ENCODE measurements at regions not wholly inside any gene's neighbourhood (a gene's known extent, or its start where the extent isn't known, plus 50 kb on each side); places are given as distances from the start of the nearest gene placed in this dataset.
"Not testable (repeated sequence)": the region's sequence is repeated elsewhere in the genome, so short reads cannot be mapped to it uniquely, and the experiment has no call there.

- Histone ChIP-seq H3K9me3 (ENCODE audit: control insufficient read depth in 2 of 2, low read length in 2 of 2) (peaks cover 3 to 4% of the 10 kb centered on the region in 2 donors), H3K27me3 (ENCODE audit: control insufficient read depth in 2 of 2, insufficient read depth in 2 of 2, low read length in 2 of 2) (no peaks in the 10 kb centered on the region), H3K9ac (ENCODE audit: low read depth in 1 of 2, low read length in 2 of 2) (no peak overlapping the region), H3K27ac (ENCODE audit: low read depth in 2 of 2, low read length in 2 of 2) (no peak overlapping the region), H3K4me1 (ENCODE audit: control insufficient read depth in 2 of 2, insufficient read depth in 2 of 2, low read length in 2 of 2) (no peaks in the 10 kb centered on the region), H3K36me3 (ENCODE audit: control insufficient read depth in 2 of 2, insufficient read depth in 2 of 2, low read length in 2 of 2) (no peaks in the 10 kb centered on the region), H3K4me3 (ENCODE audit: low read length in 2 of 2) (no peak overlapping the region)
Observed at GRCh38 chr4:3377557-3377956, 64.2 kb upstream of the HGFAC start.

- not testable (repeated sequence) for H3K27ac ChIP-seq (ENCODE audit: low read depth in 2 of 2, low read length in 2 of 2); H3K9me3 ChIP-seq (ENCODE audit: control insufficient read depth in 2 of 2, low read length in 2 of 2); H3K36me3 ChIP-seq (ENCODE audit: control insufficient read depth in 2 of 2, insufficient read depth in 2 of 2, low read length in 2 of 2); H3K9ac ChIP-seq (ENCODE audit: low read depth in 1 of 2, low read length in 2 of 2); H3K27me3 ChIP-seq (ENCODE audit: control insufficient read depth in 2 of 2, insufficient read depth in 2 of 2, low read length in 2 of 2); H3K4me3 ChIP-seq (ENCODE audit: low read length in 2 of 2); H3K4me1 ChIP-seq (ENCODE audit: control insufficient read depth in 2 of 2, insufficient read depth in 2 of 2, low read length in 2 of 2)
Observed at GRCh38 chr4:3380336-3380735, 61.4 kb upstream of the HGFAC start.

- H3K27ac ChIP-seq (ENCODE audit: low read depth in 2 of 2, low read length in 2 of 2); H3K4me3 ChIP-seq (ENCODE audit: low read length in 2 of 2); H3K27me3 ChIP-seq (ENCODE audit: control insufficient read depth in 2 of 2, insufficient read depth in 2 of 2, low read length in 2 of 2); H3K9me3 ChIP-seq (ENCODE audit: control insufficient read depth in 2 of 2, low read length in 2 of 2); H3K9ac ChIP-seq (ENCODE audit: low read depth in 1 of 2, low read length in 2 of 2); H3K36me3 ChIP-seq (ENCODE audit: control insufficient read depth in 2 of 2, insufficient read depth in 2 of 2, low read length in 2 of 2); H3K4me1 ChIP-seq (ENCODE audit: control insufficient read depth in 2 of 2, insufficient read depth in 2 of 2, low read length in 2 of 2): not testable (repeated sequence)
Observed at GRCh38 chr4:3381208-3381607, 60.6 kb upstream of the HGFAC start.

GRCh38 chr4:3382251-3382650, 59.5 kb upstream of the HGFAC start:
- Histone ChIP-seq H3K36me3 (ENCODE audit: control insufficient read depth in 2 of 2, insufficient read depth in 2 of 2, low read length in 2 of 2) (no peaks in the 10 kb centered on the region), H3K27ac (ENCODE audit: low read depth in 2 of 2, low read length in 2 of 2) (no peak overlapping the region), H3K4me3 (ENCODE audit: low read length in 2 of 2) (no peak overlapping the region)

GRCh38 chr4:3384391-3384770, 57.4 kb upstream of the HGFAC start:
- Histone ChIP-seq H3K9me3 (ENCODE audit: control insufficient read depth in 2 of 2, low read length in 2 of 2) (peaks cover 3 to 4% of the 10 kb centered on the region in 2 donors), H3K4me1 (ENCODE audit: control insufficient read depth in 2 of 2, insufficient read depth in 2 of 2, low read length in 2 of 2) (peaks cover 4 to 11% of the 10 kb centered on the region in 2 donors), H3K27ac (ENCODE audit: low read depth in 2 of 2, low read length in 2 of 2) (peak overlapping the region; percentile 63 to 67), H3K36me3 (ENCODE audit: control insufficient read depth in 2 of 2, insufficient read depth in 2 of 2, low read length in 2 of 2) (no peaks in the 10 kb centered on the region), H3K9ac (ENCODE audit: low read depth in 1 of 2, low read length in 2 of 2) (no peak overlapping the region), H3K4me3 (ENCODE audit: low read length in 2 of 2) (peak overlapping the region in 1 of 2 donors; percentile 41), H3K27me3 (ENCODE audit: control insufficient read depth in 2 of 2, insufficient read depth in 2 of 2, low read length in 2 of 2) (no peaks in the 10 kb centered on the region)

More at GRCh38 chr4:3382251-3382650, 59.5 kb upstream of the HGFAC start:
- Histone ChIP-seq H3K9me3 (ENCODE audit: control insufficient read depth in 2 of 2, low read length in 2 of 2) (peaks cover 3 to 4% of the 10 kb centered on the region in 2 donors), H3K27me3 (ENCODE audit: control insufficient read depth in 2 of 2, insufficient read depth in 2 of 2, low read length in 2 of 2) (no peaks in the 10 kb centered on the region), H3K9ac (ENCODE audit: low read depth in 1 of 2, low read length in 2 of 2) (no peak overlapping the region), H3K4me1 (ENCODE audit: control insufficient read depth in 2 of 2, insufficient read depth in 2 of 2, low read length in 2 of 2) (peaks cover 2 to 4% of the 10 kb centered on the region in 2 donors)

GRCh38 chr4:3384771-3385710, 56.7 kb upstream of the HGFAC start:
- H3K27ac ChIP-seq (ENCODE audit: low read depth in 2 of 2, low read length in 2 of 2), result peak overlapping the region; percentile 63 to 67
- peak overlapping the region in 1 of 2 donors; percentile 48 for H3K9ac ChIP-seq (ENCODE audit: low read depth in 1 of 2, low read length in 2 of 2)
- H3K36me3 ChIP-seq (ENCODE audit: control insufficient read depth in 2 of 2, insufficient read depth in 2 of 2, low read length in 2 of 2), result no peaks in the 10 kb centered on the region
- H3K27me3 ChIP-seq (ENCODE audit: control insufficient read depth in 2 of 2, insufficient read depth in 2 of 2, low read length in 2 of 2), result no peaks in the 10 kb centered on the region
- H3K9me3 ChIP-seq (ENCODE audit: control insufficient read depth in 2 of 2, low read length in 2 of 2), result peaks cover 2 to 4% of the 10 kb centered on the region in 2 donors
- peaks cover 4 to 11% of the 10 kb centered on the region in 2 donors for H3K4me1 ChIP-seq (ENCODE audit: control insufficient read depth in 2 of 2, insufficient read depth in 2 of 2, low read length in 2 of 2)
- peak overlapping the region; percentile 41 for H3K4me3 ChIP-seq (ENCODE audit: low read length in 2 of 2)

- peak overlapping the region; percentile 24 to 63 for H3K27ac ChIP-seq (ENCODE audit: low read depth in 2 of 2, low read length in 2 of 2)
- H3K36me3 ChIP-seq (ENCODE audit: control insufficient read depth in 2 of 2, insufficient read depth in 2 of 2, low read length in 2 of 2), result no peaks in the 10 kb centered on the region
- no peak overlapping the region for H3K4me3 ChIP-seq (ENCODE audit: low read length in 2 of 2)
- H3K9ac ChIP-seq (ENCODE audit: low read depth in 1 of 2, low read length in 2 of 2), result no peak overlapping the region
- no peaks in the 10 kb centered on the region for H3K9me3 ChIP-seq (ENCODE audit: control insufficient read depth in 2 of 2, low read length in 2 of 2)
- peaks cover 4 to 11% of the 10 kb centered on the region in 2 donors for H3K4me1 ChIP-seq (ENCODE audit: control insufficient read depth in 2 of 2, insufficient read depth in 2 of 2, low read length in 2 of 2)
- no peaks in the 10 kb centered on the region for H3K27me3 ChIP-seq (ENCODE audit: control insufficient read depth in 2 of 2, insufficient read depth in 2 of 2, low read length in 2 of 2)
Observed at GRCh38 chr4:3385711-3386420, 55.9 kb upstream of the HGFAC start.

GRCh38 chr4:3386526-3386925, 55.2 kb upstream of the HGFAC start:
- H3K4me3 ChIP-seq (ENCODE audit: low read length in 2 of 2), result no peak overlapping the region
- peaks cover 4 to 11% of the 10 kb centered on the region in 2 donors for H3K4me1 ChIP-seq (ENCODE audit: control insufficient read depth in 2 of 2, insufficient read depth in 2 of 2, low read length in 2 of 2)
- no peaks in the 10 kb centered on the region for H3K36me3 ChIP-seq (ENCODE audit: control insufficient read depth in 2 of 2, insufficient read depth in 2 of 2, low read length in 2 of 2)
- H3K9me3 ChIP-seq (ENCODE audit: control insufficient read depth in 2 of 2, low read length in 2 of 2), result no peaks in the 10 kb centered on the region
- no peaks in the 10 kb centered on the region for H3K27me3 ChIP-seq (ENCODE audit: control insufficient read depth in 2 of 2, insufficient read depth in 2 of 2, low read length in 2 of 2)
- H3K9ac ChIP-seq (ENCODE audit: low read depth in 1 of 2, low read length in 2 of 2), result no peak overlapping the region
- H3K27ac ChIP-seq (ENCODE audit: low read depth in 2 of 2, low read length in 2 of 2), result peak overlapping the region; percentile 52 to 63

- Histone ChIP-seq H3K27me3 (ENCODE audit: control insufficient read depth in 2 of 2, insufficient read depth in 2 of 2, low read length in 2 of 2) (no peaks in the 10 kb centered on the region), H3K27ac (ENCODE audit: low read depth in 2 of 2, low read length in 2 of 2) (peak overlapping the region; percentile 59 to 75), H3K4me1 (ENCODE audit: control insufficient read depth in 2 of 2, insufficient read depth in 2 of 2, low read length in 2 of 2) (peaks cover 4 to 11% of the 10 kb centered on the region in 2 donors), H3K9me3 (ENCODE audit: control insufficient read depth in 2 of 2, low read length in 2 of 2) (no peaks in the 10 kb centered on the region), H3K36me3 (ENCODE audit: control insufficient read depth in 2 of 2, insufficient read depth in 2 of 2, low read length in 2 of 2) (no peaks in the 10 kb centered on the region), H3K9ac (ENCODE audit: low read depth in 1 of 2, low read length in 2 of 2) (peak overlapping the region in 1 of 2 donors; percentile 8), H3K4me3 (ENCODE audit: low read length in 2 of 2) (peak overlapping the region; percentile 48 to 57)
Observed at GRCh38 chr4:3387154-3387942, 54.4 kb upstream of the HGFAC start.
